Upper lobe of right lung (tissue), 1 donor: ENCODE measurements at regions not wholly inside any gene's neighbourhood (a gene's known extent, or its start where the extent isn't known, plus 50 kb on each side); places are given as distances from the start of the nearest gene placed in this dataset.

Experiments used
- ATAC-seq: fragments of 200-7000 bp; cut with Tn5 transposase; one replicate; pipeline ENCODE4 v1.9.1; 2020; ENCODE audit warnings: mild to moderate bottlenecking, moderate library complexity
- DNase-seq: peaks from one replicate; pipeline ENCODE4 v3.0.0-alpha.2; 2020
- H3K27ac ChIP-seq: fragments of 200-600 bp; one replicate; pipeline ENCODE4 v1.8.0; 2022
- H3K27me3 ChIP-seq: fragments of 200-600 bp; one replicate; pipeline ENCODE4 v1.8.0; 2022; ENCODE audit warnings: mild to moderate bottlenecking
- H3K36me3 ChIP-seq: fragments of 200-600 bp; one replicate; pipeline ENCODE4 v1.8.0; 2022
- H3K4me1 ChIP-seq: fragments of 200-600 bp; one replicate; pipeline ENCODE4 v1.8.0; 2022
- H3K4me3 ChIP-seq: fragments of 200-600 bp; one replicate; pipeline ENCODE4 v1.8.0; 2022; ENCODE audit warnings: mild to moderate bottlenecking
- H3K9me3 ChIP-seq: fragments of 200-600 bp; one replicate; pipeline ENCODE4 v1.8.0; 2022
- CTCF ChIP-seq: fragments of 200-600 bp; IDR thresholded peaks from one replicate; pipeline ENCODE4 v1.8.0; 2022; ENCODE audit warnings: antibody characterized with exemption
- intact Hi-C: fragments of 100-400 bp; cut with DNase I; formaldehyde crosslinking; loops from one replicate; pipeline ENCODE4 v1.11.0; 2022
- donor health status: DM: no; HTN: yes; CAD: no; lungs with severe emphysema.

- Histone ChIP-seq H3K4me3 (no peak overlapping the region), H3K27me3 (no peaks in the 10 kb centered on the region), H3K9me3 (no peaks in the 10 kb centered on the region), H3K36me3 (no peaks in the 10 kb centered on the region), H3K4me1 (no peaks in the 10 kb centered on the region), H3K27ac (no peak overlapping the region)
- intact Hi-C loops, result no loop called here
- TF ChIP-seq CTCF, result no peak
- ATAC-seq (no peak), DNase-seq (no peak)
Observed at GRCh38 chr9:16045651-16046280, 492.9 kb downstream of the CCDC171 start.

- no peak overlapping the region for H3K4me3 ChIP-seq
- no peaks in the 10 kb centered on the region for H3K4me1 ChIP-seq
- H3K9me3 ChIP-seq, result no peaks in the 10 kb centered on the region
- no peaks in the 10 kb centered on the region for H3K36me3 ChIP-seq
- H3K27me3 ChIP-seq, result no peaks in the 10 kb centered on the region
- intact Hi-C loops, result no loop called here
- DNase-seq, result no peak
- no peak for ATAC-seq
- H3K27ac ChIP-seq, result no peak overlapping the region
- TF ChIP-seq CTCF, result no peak
Observed at GRCh38 chr9:16046713-16047112, 493.9 kb downstream of the CCDC171 start.

- DNase-seq (no peak), ATAC-seq (no peak)
- no peak overlapping the region for H3K27ac ChIP-seq
- no peaks in the 10 kb centered on the region for H3K4me1 ChIP-seq
- TF ChIP-seq CTCF, result no peak
- intact Hi-C loops, result no loop called here
- H3K27me3 ChIP-seq, result no peaks in the 10 kb centered on the region
- no peak overlapping the region for H3K4me3 ChIP-seq
- no peaks in the 10 kb centered on the region for H3K36me3 ChIP-seq
- no peaks in the 10 kb centered on the region for H3K9me3 ChIP-seq
Observed at GRCh38 chr9:16048129-16048528, 495.3 kb downstream of the CCDC171 start.

DNA sequence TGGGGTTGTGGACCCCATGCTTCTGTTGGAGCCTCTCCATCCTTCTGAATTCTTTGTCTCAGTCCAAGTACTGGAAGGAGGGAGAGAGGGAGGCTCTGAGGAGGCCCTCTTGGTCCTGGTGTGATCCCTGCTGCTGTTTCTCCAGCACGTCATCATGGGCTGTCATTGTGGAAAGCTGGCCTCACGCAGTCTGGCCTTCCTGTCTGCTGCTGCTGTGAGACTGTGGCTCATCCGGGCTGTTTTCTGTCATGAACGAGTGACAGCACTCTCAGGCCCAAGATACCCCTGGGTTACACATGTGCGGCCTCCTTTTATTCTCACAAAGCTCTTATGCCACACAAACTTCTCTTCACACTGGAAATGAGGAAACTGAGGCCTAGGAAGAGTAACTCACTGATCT is 499.3 kb downstream of the CCDC171 start:
- TF ChIP-seq CTCF, result no peak
- H3K4me3 ChIP-seq, result no peak overlapping the region
- H3K27ac ChIP-seq, result no peak overlapping the region
- H3K9me3 ChIP-seq, result no peaks in the 10 kb centered on the region
- DNase-seq (no peak), ATAC-seq (no peak)
- no peaks in the 10 kb centered on the region for H3K27me3 ChIP-seq
- no peaks in the 10 kb centered on the region for H3K36me3 ChIP-seq
- intact Hi-C loops, result no loop called here
- no peaks in the 10 kb centered on the region for H3K4me1 ChIP-seq

DNA sequence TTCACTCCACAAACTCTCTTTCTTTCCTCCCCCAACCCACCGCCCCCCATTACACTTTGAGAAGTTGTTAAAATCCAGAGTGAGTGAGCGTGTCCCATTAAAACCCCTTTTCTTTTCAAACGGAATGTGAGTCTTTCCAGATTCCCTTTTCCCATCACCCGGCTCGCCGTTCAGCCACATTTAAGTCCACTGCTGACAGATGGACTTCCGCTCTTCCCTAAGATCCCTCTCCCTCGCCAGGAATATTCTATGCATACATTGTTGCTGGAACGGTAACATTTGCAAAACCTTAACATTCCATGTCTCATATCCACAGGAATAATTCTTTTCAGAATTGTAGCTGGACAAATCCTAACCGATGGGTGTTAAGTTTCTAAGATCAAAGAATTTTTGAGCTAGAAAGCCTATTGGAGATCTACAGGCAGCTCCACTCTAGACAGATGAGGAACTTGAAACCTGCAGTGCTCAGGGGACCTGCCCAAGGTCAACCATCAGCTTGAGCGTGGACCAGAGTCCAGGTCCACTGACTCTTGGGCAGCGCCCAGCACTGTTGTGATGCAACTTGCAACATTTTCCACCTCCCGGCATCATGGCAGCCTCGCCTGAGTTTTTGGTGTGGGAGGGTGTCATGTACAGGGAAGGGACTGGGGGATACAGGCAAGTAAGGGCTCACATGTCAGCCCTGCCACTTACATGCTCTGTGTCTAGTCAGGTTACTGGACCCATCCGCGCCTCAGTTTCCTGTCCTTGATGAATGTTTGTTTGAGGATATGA is 500.1 kb downstream of the CCDC171 start:
- Histone ChIP-seq H3K27ac (no peak overlapping the region), H3K4me3 (no peak overlapping the region), H3K36me3 (no peaks in the 10 kb centered on the region), H3K9me3 (no peaks in the 10 kb centered on the region), H3K27me3 (no peaks in the 10 kb centered on the region), H3K4me1 (no peaks in the 10 kb centered on the region)
- no peak for DNase-seq
- intact Hi-C loops, result no loop called here
- ATAC-seq, result no peak
- TF ChIP-seq CTCF, result no peak
